OCI-LY7 (cell line): ENCODE measurements at regions not wholly inside any gene's neighbourhood (a gene's known extent, or its start where the extent isn't known, plus 50 kb on each side); places are given as distances from the start of the nearest gene placed in this dataset.

Source experiments
- BruUV-seq: library from RNA; stranded (reverse); fragments of 400-500 nt; replicated peaks from 2 replicates; lab custom pipeline; 2021; lab: Mats Ljungman, UMichigan
- CTCF ChIA-PET: fragments of 300-600 bp; sonication (Branson Sonifier 250); formaldehyde crosslinking; loops from one replicate; lab custom pipeline; 2022; ENCODE audit warnings: antibody characterized with exemption; ENCODE audit not compliant: unreplicated experiment; lab: Charles Lee
- POLR2A ChIA-PET: fragments of 300-600 bp; sonication (Branson Sonifier 250); formaldehyde crosslinking; loops from one replicate; lab custom pipeline; 2022; ENCODE audit warnings: antibody characterized with exemption; lab: Charles Lee
- DNase-seq: peaks from one replicate; pipeline ENCODE4 v3.0.0-alpha.2; 2015; ENCODE audit warnings: low spot score
- H2AFZ ChIP-seq: fragments of 200-600 bp; sonication (generic), shearing (Covaris generic); 2 replicates; pipeline ENCODE4 v1.6.1; 2014; ENCODE audit warnings: mild to moderate bottlenecking, antibody characterized with exemption, low read length, moderate library complexity
- H3K27ac ChIP-seq: fragments of 200-600 bp; sonication (generic); 2 replicates; pipeline ENCODE4 v1.5.1; 2014; ENCODE audit warnings: mixed run types, low read depth, mild to moderate bottlenecking, moderate library complexity, low read length, inconsistent platforms; ENCODE audit not compliant: poor library complexity, severe bottlenecking
- H3K36me3 ChIP-seq: fragments of 200-600 bp; sonication (generic); 2 replicates; pipeline ENCODE4 v1.6.1; 2014; ENCODE audit warnings: mild to moderate bottlenecking, antibody characterized with exemption, low read length, moderate library complexity, mixed read lengths; ENCODE audit not compliant: insufficient read depth
- H3K4me1 ChIP-seq: fragments of 200-600 bp; sonication (generic); 2 replicates; pipeline ENCODE4 v1.5.1; 2014; ENCODE audit warnings: mild to moderate bottlenecking, low read length; ENCODE audit not compliant: insufficient read depth, poor library complexity, severe bottlenecking
- H3K4me2 ChIP-seq: fragments of 200-600 bp; sonication (generic); 2 replicates; pipeline ENCODE4 v1.6.1; 2014; ENCODE audit warnings: mild to moderate bottlenecking, low read length
- H3K4me3 ChIP-seq: fragments of 200-600 bp; sonication (generic); 2 replicates; pipeline ENCODE4 v1.5.1; 2014; ENCODE audit warnings: mild to moderate bottlenecking, low read depth, low read length; ENCODE audit not compliant: poor library complexity, severe bottlenecking
- H3K79me2 ChIP-seq: fragments of 200-600 bp; sonication (generic); 2 replicates; pipeline ENCODE4 v1.6.1; 2016; ENCODE audit warnings: low read depth, mild to moderate bottlenecking, low read length, moderate library complexity, mixed read lengths; ENCODE audit not compliant: insufficient read depth
- H3K9me2 ChIP-seq: fragments of 200-600 bp; sonication (generic); 2 replicates; pipeline ENCODE4 v1.6.1; 2016; ENCODE audit warnings: mild to moderate bottlenecking, low read length, mixed read lengths; ENCODE audit not compliant: insufficient read depth
- H3K9me3 ChIP-seq: fragments of 200-600 bp; sonication (generic); 2 replicates; pipeline ENCODE4 v1.6.1; 2014; ENCODE audit warnings: mild to moderate bottlenecking, mixed run types, low read length, mixed read lengths
- H4K20me1 ChIP-seq: fragments of 200-600 bp; sonication (generic); 2 replicates; pipeline ENCODE4 v1.6.1; 2014; ENCODE audit warnings: mild to moderate bottlenecking, antibody characterized with exemption, low read length, moderate library complexity, mixed read lengths; ENCODE audit not compliant: insufficient read depth
- CTCF ChIP-seq: fragments of 200-600 bp; sonication (generic); conservative IDR thresholded peaks from 2 replicates; pipeline ENCODE4 v1.5.1; 2014; ENCODE audit warnings: mild to moderate bottlenecking, antibody characterized with exemption, low read length, moderate library complexity, mixed read lengths
- EZH2phosphoT487 ChIP-seq: fragments of 200-600 bp; sonication (generic); IDR thresholded peaks from 2 replicates; pipeline ENCODE4 v1.6.1; 2018; ENCODE audit warnings: low read depth, borderline replicate concordance, mild to moderate bottlenecking, mixed run types, antibody characterized with exemption, low read length, moderate library complexity, mixed read lengths
- intact Hi-C: fragments of 100-400 bp; cut with micrococcal nuclease; formaldehyde crosslinking; loops from one replicate; pipeline ENCODE4 v1.10.0; 2022; ENCODE audit not compliant: unreplicated experiment

GRCh38 chr2:58476556-58476955 lies 235.4 kb upstream of the FANCL start:
- TF ChIP-seq EZH2phosphoT487 (no peak), CTCF (no peak)
- Histone ChIP-seq H3K4me1 (no peaks in the 10 kb centered on the region), H4K20me1 (no peaks in the 10 kb centered on the region), H3K79me2 (no peaks in the 10 kb centered on the region), H3K36me3 (no peaks in the 10 kb centered on the region), H3K9me2 (no peaks in the 10 kb centered on the region), H3K27ac (no peak overlapping the region), H3K9me3 (no peaks in the 10 kb centered on the region), H3K4me3 (no peak overlapping the region), H2AFZ (no peak overlapping the region), H3K4me2 (no peak overlapping the region)
- ChIA-PET POLR2A (no interaction called here), CTCF (no interaction called here)
- no TSS peak for BruUV-seq
- intact Hi-C loops = no loop called here
- DNase-seq = no peak

GRCh38 chr2:58475756-58476155 lies 234.6 kb upstream of the FANCL start:
- no peak overlapping the region for H3K27ac ChIP-seq
- H3K4me3 ChIP-seq = no peak overlapping the region
- no peaks in the 10 kb centered on the region for H3K4me1 ChIP-seq
- TF ChIP-seq EZH2phosphoT487 (no peak), CTCF (no peak)
- H4K20me1 ChIP-seq = no peaks in the 10 kb centered on the region
- no peaks in the 10 kb centered on the region for H3K9me3 ChIP-seq
- no TSS peak for BruUV-seq
- no peaks in the 10 kb centered on the region for H3K79me2 ChIP-seq
- H3K36me3 ChIP-seq = no peaks in the 10 kb centered on the region
- ChIA-PET POLR2A (no interaction called here), CTCF (no interaction called here)
- DNase-seq = no peak
- no peak overlapping the region for H2AFZ ChIP-seq
- intact Hi-C loops = no loop called here
- H3K9me2 ChIP-seq = no peaks in the 10 kb centered on the region
- H3K4me2 ChIP-seq = no peak overlapping the region

GRCh38 chr2:58473165-58473564 lies 232.0 kb upstream of the FANCL start:
- no peak overlapping the region for H3K27ac ChIP-seq
- DNase-seq = no peak
- intact Hi-C loops = no loop called here
- BruUV-seq = no TSS peak
- H3K4me1 ChIP-seq = no peaks in the 10 kb centered on the region
- POLR2A ChIA-PET = no interaction called here
- H3K9me2 ChIP-seq = no peaks in the 10 kb centered on the region
- H3K79me2 ChIP-seq = no peaks in the 10 kb centered on the region
- no peaks in the 10 kb centered on the region for H3K9me3 ChIP-seq
- no peak for TF ChIP-seq EZH2phosphoT487
- TF ChIP-seq CTCF = no peak
- CTCF ChIA-PET = no interaction called here
- H4K20me1 ChIP-seq = no peaks in the 10 kb centered on the region
- no peaks in the 10 kb centered on the region for H3K36me3 ChIP-seq
- no peak overlapping the region for H2AFZ ChIP-seq
- H3K4me3 ChIP-seq = no peak overlapping the region
- no peak overlapping the region for H3K4me2 ChIP-seq
